Vagina (tissue), 2 donors: ENCODE measurements at regions not wholly inside any gene's neighbourhood (a gene's known extent, or its start where the extent isn't known, plus 50 kb on each side); places are given as distances from the start of the nearest gene placed in this dataset.

Source experiments
- CTCF ChIP-seq, 3 experiments: fragments of 450-650 bp in 2 of 3; fragments of 200-600 bp in 1 of 3; sonication (generic) in 1 of 3; IDR thresholded peaks; one replicate each; pipeline ENCODE4 v1.5.1; 2017 to 2019; ENCODE audit warnings: antibody characterized with exemption in 3 of 3, mild to moderate bottlenecking in 2 of 3, moderate library complexity in 2 of 3
- POLR2A ChIP-seq, 2 donors: fragments of 450-650 bp; IDR thresholded peaks; one replicate each; pipeline ENCODE4 v1.6.1; 2017; ENCODE audit warnings: antibody characterized with exemption in 2 of 2, mild to moderate bottlenecking in 2 of 2, moderate library complexity in 2 of 2
- POLR2AphosphoS5 ChIP-seq, 2 donors: sonication (generic); formaldehyde crosslinking; IDR thresholded peaks; one replicate each; pipeline ENCODE4 v1.9.0; 2017; ENCODE audit warnings: antibody characterized with exemption in 2 of 2, mild to moderate bottlenecking in 2 of 2, low read depth in 1 of 2; ENCODE audit not compliant: insufficient read depth in 1 of 2

GRCh38 chr12:116456330-116457082, 102.7 kb upstream of the MAP1LC3B2 start:
- TF ChIP-seq CTCF (IDR thresholded peaks at IDR 0.05) (no peak), POLR2A (IDR thresholded peaks at IDR 0.05) (no peak), POLR2AphosphoS5 (IDR thresholded peaks at IDR 0.05; ENCODE audit: insufficient read depth in 1 of 2, low read depth in 1 of 2) (no peak)
